Spinal cord (tissue), 9 donors: ENCODE measurements at regions not wholly inside any gene's neighbourhood (a gene's known extent, or its start where the extent isn't known, plus 50 kb on each side); places are given as distances from the start of the nearest gene placed in this dataset.

Experiments used
- DNase-seq, 6 donors: peaks; one replicate each; pipeline versions ENCODE4 v3.0.0 to v3.0.0-alpha.2; 2013 to 2015; ENCODE audit warnings: low spot score in 6 of 6, low read depth in 4 of 6
- H3K27ac ChIP-seq: one replicate; pipeline ENCODE4 v1.5.1; 2013; ENCODE audit warnings: low read depth, low read length, control low read depth
- H3K27me3 ChIP-seq: one replicate; pipeline ENCODE4 v1.6.1; 2013; ENCODE audit warnings: low read length; ENCODE audit not compliant: control insufficient read depth, insufficient read depth
- H3K36me3 ChIP-seq: one replicate; pipeline ENCODE4 v1.6.1; 2013; ENCODE audit warnings: low read length; ENCODE audit not compliant: control insufficient read depth, insufficient read depth
- H3K4me1 ChIP-seq: one replicate; pipeline ENCODE4 v1.6.1; 2013; ENCODE audit warnings: low read length; ENCODE audit not compliant: control insufficient read depth, insufficient read depth
- H3K4me3 ChIP-seq: one replicate; pipeline ENCODE4 v1.5.1; 2013; ENCODE audit warnings: low read depth, low read length, control low read depth
- H3K9me3 ChIP-seq: one replicate; pipeline ENCODE4 v1.6.1; 2013; ENCODE audit warnings: low read length; ENCODE audit not compliant: control insufficient read depth, insufficient read depth
- WGBS: methylation state at CpG from one replicate; pipeline ENCODE4 v1.1.5; 2013; ENCODE audit warnings: missing lambda C conversion rate; ENCODE audit not compliant: insufficient coverage; 5-methylcytosine and 5-hydroxymethylcytosine counted together
- donor health status: healthy.

GRCh38 chr3:55235416-55235815, 251.7 kb downstream of the WNT5A start:
- Histone ChIP-seq H3K4me1 (no peaks in the 10 kb centered on the region), H3K4me3 (no peak overlapping the region), H3K27me3 (no peaks in the 10 kb centered on the region), H3K27ac (no peak overlapping the region), H3K36me3 (no peaks in the 10 kb centered on the region), H3K9me3 (no peaks in the 10 kb centered on the region)
- DNase-seq, result no peak

- Histone ChIP-seq H3K36me3 (no peaks in the 10 kb centered on the region), H3K4me1 (no peaks in the 10 kb centered on the region), H3K9me3 (no peaks in the 10 kb centered on the region), H3K27me3 (no peaks in the 10 kb centered on the region), H3K27ac (no peak overlapping the region), H3K4me3 (no peak overlapping the region)
- DNase-seq, result no peak
- WGBS, result 100% methylated on average over 1 of the region's 5 CpGs
These were observed 260.4 kb downstream of the WNT5A start for GRCh38 chr3:55226696-55227095.

GRCh38 chr3:55218577-55218976, 268.5 kb downstream of the WNT5A start:
- Histone ChIP-seq H3K27me3 (no peaks in the 10 kb centered on the region), H3K27ac (no peak overlapping the region), H3K9me3 (peaks cover 4% of the 10 kb centered on the region), H3K4me1 (no peaks in the 10 kb centered on the region), H3K4me3 (no peak overlapping the region), H3K36me3 (no peaks in the 10 kb centered on the region)
- no CpG with 5 or more reads among the region's 1 CpG for WGBS
- DNase-seq, result no peak

GRCh38 chr3:55207744-55208143, 279.4 kb downstream of the WNT5A start:
- Histone ChIP-seq H3K4me1 (no peaks in the 10 kb centered on the region), H3K4me3 (no peak overlapping the region)

GRCh38 chr3:55205990-55206389, 278.1 kb upstream of the LRTM1 start:
- Histone ChIP-seq H3K4me3 (no peak overlapping the region), H3K9me3 (no peaks in the 10 kb centered on the region), H3K27ac (no peak overlapping the region), H3K4me1 (no peaks in the 10 kb centered on the region), H3K27me3 (no peaks in the 10 kb centered on the region), H3K36me3 (no peaks in the 10 kb centered on the region)
- DNase-seq, result no peak
- no CpG with 5 or more reads among the region's 1 CpG for WGBS

More at GRCh38 chr3:55207744-55208143, 279.4 kb downstream of the WNT5A start:
- Histone ChIP-seq H3K36me3 (no peaks in the 10 kb centered on the region), H3K27me3 (no peaks in the 10 kb centered on the region), H3K27ac (no peak overlapping the region), H3K9me3 (no peaks in the 10 kb centered on the region)
- no peak for DNase-seq

GRCh38 chr3:55204417-55204816, 276.6 kb upstream of the LRTM1 start:
- Histone ChIP-seq H3K27ac (no peak overlapping the region), H3K27me3 (no peaks in the 10 kb centered on the region), H3K36me3 (no peaks in the 10 kb centered on the region), H3K9me3 (no peaks in the 10 kb centered on the region), H3K4me3 (no peak overlapping the region), H3K4me1 (no peaks in the 10 kb centered on the region)
- no CpG with 5 or more reads among the region's 1 CpG for WGBS
- no peak for DNase-seq

GRCh38 chr3:55203546-55203945, 275.7 kb upstream of the LRTM1 start:
- H3K4me3 ChIP-seq, result no peak overlapping the region
- 100% methylated on average over 1 of the region's 4 CpGs for WGBS
- no peak for DNase-seq
- no peaks in the 10 kb centered on the region for H3K9me3 ChIP-seq
- H3K4me1 ChIP-seq, result no peaks in the 10 kb centered on the region
- no peaks in the 10 kb centered on the region for H3K27me3 ChIP-seq
- no peak overlapping the region for H3K27ac ChIP-seq
- H3K36me3 ChIP-seq, result no peaks in the 10 kb centered on the region

DNA sequence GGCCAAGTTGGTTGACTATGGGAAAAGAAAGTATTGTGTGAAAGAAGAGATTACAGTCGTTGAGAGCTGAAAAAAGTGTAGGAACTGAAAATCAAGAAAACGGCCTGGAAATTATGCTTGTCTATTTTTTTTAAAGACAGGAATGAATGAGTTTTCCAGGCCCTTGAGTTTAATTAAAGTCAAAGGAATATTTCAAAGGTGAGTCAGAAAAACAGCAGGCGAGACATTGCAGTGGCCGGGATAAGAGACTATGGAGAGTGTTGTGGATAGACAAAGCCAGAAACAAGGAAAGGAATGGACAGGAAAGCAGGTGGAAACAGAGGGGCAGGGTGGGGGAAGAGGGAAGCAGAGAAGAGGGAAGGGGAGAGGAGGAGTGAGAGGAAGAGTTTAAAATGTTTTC, 275.1 kb upstream of the LRTM1 start:
- Histone ChIP-seq H3K4me1 (no peaks in the 10 kb centered on the region), H3K36me3 (no peaks in the 10 kb centered on the region), H3K27me3 (no peaks in the 10 kb centered on the region), H3K9me3 (no peaks in the 10 kb centered on the region), H3K27ac (no peak overlapping the region), H3K4me3 (no peak overlapping the region)
- DNase-seq, result no peak
- 75% methylated on average over 4 of the region's 4 CpGs for WGBS

GRCh38 chr3:55202326-55202725, 274.5 kb upstream of the LRTM1 start:
- DNase-seq, result no peak
- no CpG with 5 or more reads among the region's 2 CpGs for WGBS
- no peaks in the 10 kb centered on the region for H3K36me3 ChIP-seq
- no peaks in the 10 kb centered on the region for H3K9me3 ChIP-seq
- H3K27me3 ChIP-seq, result no peaks in the 10 kb centered on the region
- H3K27ac ChIP-seq, result no peak overlapping the region
- no peak overlapping the region for H3K4me3 ChIP-seq
- H3K4me1 ChIP-seq, result no peaks in the 10 kb centered on the region

GRCh38 chr3:55201779-55202178, 273.9 kb upstream of the LRTM1 start:
- H3K9me3 ChIP-seq, result no peaks in the 10 kb centered on the region
- 76% methylated on average over 3 of the region's 7 CpGs for WGBS
- H3K36me3 ChIP-seq, result no peaks in the 10 kb centered on the region
- DNase-seq, result no peak
- H3K27ac ChIP-seq, result no peak overlapping the region
- no peaks in the 10 kb centered on the region for H3K27me3 ChIP-seq
- peaks cover 3% of the 10 kb centered on the region for H3K4me1 ChIP-seq
- no peak overlapping the region for H3K4me3 ChIP-seq
